ENCODE measurements at regions not wholly inside any gene's neighbourhood (a gene's known extent, or its start where the extent isn't known, plus 50 kb on each side); places are given as distances from the start of the nearest gene placed in this dataset.
"Not testable (repeated sequence)": the region's sequence is repeated elsewhere in the genome, so short reads cannot be mapped to it uniquely, and the experiment has no call there.

DNA sequence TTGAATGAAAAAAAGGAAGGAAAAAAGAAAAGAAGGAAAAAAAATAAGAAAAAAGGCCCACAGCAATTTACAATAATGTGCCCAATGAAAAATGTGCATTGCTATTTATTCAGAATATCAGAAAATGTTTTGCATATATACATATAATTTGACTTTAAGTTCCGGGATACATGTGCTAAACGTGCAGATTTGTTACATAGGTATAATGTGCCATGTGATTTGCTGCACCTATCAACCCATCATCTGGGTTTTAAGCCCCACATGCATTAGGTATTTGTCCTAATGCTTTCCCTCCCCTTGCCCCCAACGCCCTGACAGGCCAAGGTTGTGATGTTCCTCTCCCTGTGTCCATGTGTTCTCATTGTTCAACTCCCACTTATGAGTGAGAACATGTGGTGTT is 738.0 kb upstream of the CDH6 start:
- ATAC-seq; H3K36me3 Mint-ChIP-seq (ENCODE audit: low read depth); H3K27me3 ChIP-seq (ENCODE audit: insufficient read depth): not testable (repeated sequence)

GRCh38 chr5:30453168-30453567 is 740.3 kb upstream of the CDH6 start:
- Mint-ChIP-seq H3K27ac (no peak overlapping the region), H3K27me3 (ENCODE audit: insufficient read depth, low read depth, poor library complexity) (no peaks in the 10 kb centered on the region), H3K9me3 (no peaks in the 10 kb centered on the region), H3K4me3 (no peak overlapping the region), H3K36me3 (ENCODE audit: low read depth) (no peaks in the 10 kb centered on the region), H3K4me1 (no peaks in the 10 kb centered on the region)
- Histone ChIP-seq H3F3A (replicated peaks; ENCODE audit: low read depth) (no peaks in the 10 kb centered on the region), H3K27ac (ENCODE audit: low read depth) (no peak overlapping the region), H4K20me1 (replicated peaks; ENCODE audit: insufficient read depth) (no peaks in the 10 kb centered on the region), H2AFZ (no peak overlapping the region), H3K79me2 (replicated peaks; ENCODE audit: insufficient read depth) (no peaks in the 10 kb centered on the region), H3K36me3 (ENCODE audit: insufficient read depth) (no peaks in the 10 kb centered on the region), H3K27me3 (ENCODE audit: insufficient read depth) (no peaks in the 10 kb centered on the region), H3K9me2 (ENCODE audit: insufficient read depth) (no peaks in the 10 kb centered on the region), H3K4me2 (no peak overlapping the region), H3K4me1 (ENCODE audit: insufficient read depth) (no peaks in the 10 kb centered on the region), H3K4me3 (no peak overlapping the region)
- no peak for TF ChIP-seq CTCF (conservative IDR thresholded peaks at IDR 0.05; ENCODE audit: low read depth in 2 of 2)
- TF ChIP-seq EZH2phosphoT487 (IDR thresholded peaks at IDR 0.05; ENCODE audit: unreplicated experiment) = no peak
- TF ChIP-seq CREB1 (CRISPR knock-in tag; IDR thresholded peaks at IDR 0.05; ENCODE audit: low read depth) = no peak
- DNase-seq (ENCODE audit: low spot score) (no peak), ATAC-seq (no peak)

More for the DNA sequence above, 738.0 kb upstream of the CDH6 start:
- not testable (repeated sequence) for DNase-seq (ENCODE audit: low spot score); H2AFZ ChIP-seq; H3K27me3 Mint-ChIP-seq (ENCODE audit: insufficient read depth, low read depth, poor library complexity); H3F3A ChIP-seq (replicated peaks; ENCODE audit: low read depth); H3K36me3 ChIP-seq (ENCODE audit: insufficient read depth); H4K20me1 ChIP-seq (replicated peaks; ENCODE audit: insufficient read depth); H3K4me2 ChIP-seq; H3K4me3 ChIP-seq; H3K4me1 Mint-ChIP-seq; H3K27ac Mint-ChIP-seq; H3K27ac ChIP-seq (ENCODE audit: low read depth); H3K4me3 Mint-ChIP-seq; H3K9me3 Mint-ChIP-seq; H3K9me2 ChIP-seq (ENCODE audit: insufficient read depth); H3K4me1 ChIP-seq (ENCODE audit: insufficient read depth); H3K79me2 ChIP-seq (replicated peaks; ENCODE audit: insufficient read depth)

DNA sequence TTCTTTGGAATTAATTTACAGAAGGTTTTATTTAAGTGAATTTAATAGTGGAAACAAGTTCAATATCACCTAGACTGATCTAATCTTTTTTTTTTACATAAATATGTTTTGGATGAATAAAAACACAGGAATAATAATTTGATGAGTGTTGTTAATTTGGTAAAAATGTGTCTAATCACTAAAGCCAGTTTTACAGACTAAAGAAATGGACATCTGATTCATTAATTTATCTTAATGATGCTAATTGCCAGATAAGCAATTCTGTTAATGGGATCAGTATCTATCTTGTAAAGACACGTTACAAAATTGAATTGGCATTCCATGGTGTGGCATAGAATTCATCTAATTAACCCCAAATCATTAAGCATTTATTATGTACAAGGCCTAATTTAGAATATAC is 743.3 kb upstream of the CDH6 start:
- Mint-ChIP-seq H3K27ac (no peak overlapping the region), H3K9me3 (no peaks in the 10 kb centered on the region), H3K4me3 (no peak overlapping the region), H3K27me3 (ENCODE audit: insufficient read depth, low read depth, poor library complexity) (no peaks in the 10 kb centered on the region), H3K36me3 (ENCODE audit: low read depth) (no peaks in the 10 kb centered on the region), H3K4me1 (peaks cover 6% of the 10 kb centered on the region)
- Histone ChIP-seq H3K27me3 (ENCODE audit: insufficient read depth) (no peaks in the 10 kb centered on the region), H3K36me3 (ENCODE audit: insufficient read depth) (no peaks in the 10 kb centered on the region), H4K20me1 (replicated peaks; ENCODE audit: insufficient read depth) (no peaks in the 10 kb centered on the region), H3K79me2 (replicated peaks; ENCODE audit: insufficient read depth) (no peaks in the 10 kb centered on the region), H3F3A (replicated peaks; ENCODE audit: low read depth) (no peaks in the 10 kb centered on the region), H3K4me3 (no peak overlapping the region), H3K9me2 (ENCODE audit: insufficient read depth) (no peaks in the 10 kb centered on the region), H3K4me2 (no peak overlapping the region), H3K27ac (ENCODE audit: low read depth) (no peak overlapping the region), H2AFZ (no peak overlapping the region), H3K4me1 (ENCODE audit: insufficient read depth) (peaks cover 9% of the 10 kb centered on the region)
- DNase-seq (ENCODE audit: low spot score) (no peak), ATAC-seq (no peak)
- TF ChIP-seq ZNF114 (CRISPR knock-in tag; IDR thresholded peaks at IDR 0.05) = no peak
- TF ChIP-seq, protein P1, sequence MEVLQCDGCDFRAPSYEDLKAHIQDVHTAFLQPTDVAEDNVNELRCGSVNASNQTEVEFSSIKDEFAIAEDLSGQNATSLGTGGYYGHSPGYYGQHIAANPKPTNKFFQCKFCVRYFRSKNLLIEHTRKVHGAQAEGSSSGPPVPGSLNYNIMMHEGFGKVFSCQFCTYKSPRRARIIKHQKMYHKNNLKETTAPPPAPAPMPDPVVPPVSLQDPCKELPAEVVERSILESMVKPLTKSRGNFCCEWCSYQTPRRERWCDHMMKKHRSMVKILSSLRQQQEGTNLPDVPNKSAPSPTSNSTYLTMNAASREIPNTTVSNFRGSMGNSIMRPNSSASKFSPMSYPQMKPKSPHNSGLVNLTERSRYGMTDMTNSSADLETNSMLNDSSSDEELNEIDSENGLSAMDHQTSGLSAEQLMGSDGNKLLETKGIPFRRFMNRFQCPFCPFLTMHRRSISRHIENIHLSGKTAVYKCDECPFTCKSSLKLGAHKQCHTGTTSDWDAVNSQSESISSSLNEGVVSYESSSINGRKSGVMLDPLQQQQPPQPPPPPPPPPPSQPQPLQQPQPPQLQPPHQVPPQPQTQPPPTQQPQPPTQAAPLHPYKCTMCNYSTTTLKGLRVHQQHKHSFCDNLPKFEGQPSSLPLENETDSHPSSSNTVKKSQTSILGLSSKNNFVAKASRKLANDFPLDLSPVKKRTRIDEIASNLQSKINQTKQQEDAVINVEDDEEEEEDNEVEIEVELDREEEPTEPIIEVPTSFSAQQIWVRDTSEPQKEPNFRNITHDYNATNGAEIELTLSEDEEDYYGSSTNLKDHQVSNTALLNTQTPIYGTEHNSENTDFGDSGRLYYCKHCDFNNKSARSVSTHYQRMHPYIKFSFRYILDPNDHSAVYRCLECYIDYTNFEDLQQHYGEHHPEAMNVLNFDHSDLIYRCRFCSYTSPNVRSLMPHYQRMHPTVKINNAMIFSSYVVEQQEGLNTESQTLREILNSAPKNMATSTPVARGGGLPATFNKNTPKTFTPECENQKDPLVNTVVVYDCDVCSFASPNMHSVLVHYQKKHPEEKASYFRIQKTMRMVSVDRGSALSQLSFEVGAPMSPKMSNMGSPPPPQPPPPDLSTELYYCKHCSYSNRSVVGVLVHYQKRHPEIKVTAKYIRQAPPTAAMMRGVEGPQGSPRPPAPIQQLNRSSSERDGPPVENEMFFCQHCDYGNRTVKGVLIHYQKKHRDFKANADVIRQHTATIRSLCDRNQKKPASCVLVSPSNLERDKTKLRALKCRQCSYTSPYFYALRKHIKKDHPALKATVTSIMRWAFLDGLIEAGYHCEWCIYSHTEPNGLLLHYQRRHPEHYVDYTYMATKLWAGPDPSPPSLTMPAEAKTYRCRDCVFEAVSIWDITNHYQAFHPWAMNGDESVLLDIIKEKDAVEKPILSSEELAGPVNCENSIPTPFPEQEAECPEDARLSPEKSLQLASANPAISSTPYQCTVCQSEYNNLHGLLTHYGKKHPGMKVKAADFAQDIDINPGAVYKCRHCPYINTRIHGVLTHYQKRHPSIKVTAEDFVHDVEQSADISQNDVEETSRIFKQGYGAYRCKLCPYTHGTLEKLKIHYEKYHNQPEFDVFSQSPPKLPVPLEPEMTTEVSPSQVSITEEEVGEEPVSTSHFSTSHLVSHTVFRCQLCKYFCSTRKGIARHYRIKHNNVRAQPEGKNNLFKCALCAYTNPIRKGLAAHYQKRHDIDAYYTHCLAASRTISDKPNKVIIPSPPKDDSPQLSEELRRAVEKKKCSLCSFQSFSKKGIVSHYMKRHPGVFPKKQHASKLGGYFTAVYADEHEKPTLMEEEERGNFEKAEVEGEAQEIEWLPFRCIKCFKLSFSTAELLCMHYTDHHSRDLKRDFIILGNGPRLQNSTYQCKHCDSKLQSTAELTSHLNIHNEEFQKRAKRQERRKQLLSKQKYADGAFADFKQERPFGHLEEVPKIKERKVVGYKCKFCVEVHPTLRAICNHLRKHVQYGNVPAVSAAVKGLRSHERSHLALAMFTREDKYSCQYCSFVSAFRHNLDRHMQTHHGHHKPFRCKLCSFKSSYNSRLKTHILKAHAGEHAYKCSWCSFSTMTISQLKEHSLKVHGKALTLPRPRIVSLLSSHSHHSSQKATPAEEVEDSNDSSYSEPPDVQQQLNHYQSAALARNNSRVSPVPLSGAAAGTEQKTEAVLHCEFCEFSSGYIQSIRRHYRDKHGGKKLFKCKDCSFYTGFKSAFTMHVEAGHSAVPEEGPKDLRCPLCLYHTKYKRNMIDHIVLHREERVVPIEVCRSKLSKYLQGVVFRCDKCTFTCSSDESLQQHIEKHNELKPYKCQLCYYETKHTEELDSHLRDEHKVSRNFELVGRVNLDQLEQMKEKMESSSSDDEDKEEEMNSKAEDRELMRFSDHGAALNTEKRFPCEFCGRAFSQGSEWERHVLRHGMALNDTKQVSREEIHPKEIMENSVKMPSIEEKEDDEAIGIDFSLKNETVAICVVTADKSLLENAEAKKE (CRISPR knock-in tag; IDR thresholded peaks at IDR 0.05) = no peak
- TF ChIP-seq REST (IDR thresholded peaks at IDR 0.05; ENCODE audit: unreplicated experiment) = no peak

All from GM23338 (cell line).